ENCODE measurements at regions not wholly inside any gene's neighbourhood (a gene's known extent, or its start where the extent isn't known, plus 50 kb on each side); places are given as distances from the start of the nearest gene placed in this dataset.

DNA sequence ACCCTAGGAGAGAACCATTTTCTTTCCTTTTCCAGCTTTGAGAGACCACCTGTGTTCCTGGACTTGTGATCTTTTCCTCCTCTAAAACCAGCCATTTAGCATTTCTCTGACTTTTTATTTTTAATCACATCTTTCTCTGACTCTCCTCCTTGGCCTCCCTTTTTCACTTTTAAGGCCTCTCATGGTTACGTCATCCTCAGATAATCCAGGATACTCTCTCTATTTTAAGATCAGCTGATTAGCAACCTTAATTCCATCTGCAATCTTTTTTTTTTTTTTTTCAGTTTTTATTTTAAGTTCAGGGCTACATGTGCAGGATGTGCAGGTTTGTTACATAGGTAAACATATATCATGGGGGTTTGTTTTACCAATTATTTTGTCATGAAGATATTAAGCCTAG lies 54.0 kb downstream of the RFPL4B start:
- CTCF ChIA-PET = interaction anchor here (1.0 kb wide), 1 partner anchor 221 kb away, joined by 3 read pairs; no protein-coding TSS in a partner anchor
- Histone ChIP-seq H3K4me3 (ENCODE audit: low read depth, low read length) (no peak overlapping the region), H3K36me3 (ENCODE audit: control insufficient read depth, insufficient read depth, low read length) (no peaks in the 10 kb centered on the region), H3K27me3 (ENCODE audit: control insufficient read depth, insufficient read depth, low read length) (no peaks in the 10 kb centered on the region)
- POLR2A ChIA-PET = no interaction called here
- TF ChIP-seq, protein P1, sequence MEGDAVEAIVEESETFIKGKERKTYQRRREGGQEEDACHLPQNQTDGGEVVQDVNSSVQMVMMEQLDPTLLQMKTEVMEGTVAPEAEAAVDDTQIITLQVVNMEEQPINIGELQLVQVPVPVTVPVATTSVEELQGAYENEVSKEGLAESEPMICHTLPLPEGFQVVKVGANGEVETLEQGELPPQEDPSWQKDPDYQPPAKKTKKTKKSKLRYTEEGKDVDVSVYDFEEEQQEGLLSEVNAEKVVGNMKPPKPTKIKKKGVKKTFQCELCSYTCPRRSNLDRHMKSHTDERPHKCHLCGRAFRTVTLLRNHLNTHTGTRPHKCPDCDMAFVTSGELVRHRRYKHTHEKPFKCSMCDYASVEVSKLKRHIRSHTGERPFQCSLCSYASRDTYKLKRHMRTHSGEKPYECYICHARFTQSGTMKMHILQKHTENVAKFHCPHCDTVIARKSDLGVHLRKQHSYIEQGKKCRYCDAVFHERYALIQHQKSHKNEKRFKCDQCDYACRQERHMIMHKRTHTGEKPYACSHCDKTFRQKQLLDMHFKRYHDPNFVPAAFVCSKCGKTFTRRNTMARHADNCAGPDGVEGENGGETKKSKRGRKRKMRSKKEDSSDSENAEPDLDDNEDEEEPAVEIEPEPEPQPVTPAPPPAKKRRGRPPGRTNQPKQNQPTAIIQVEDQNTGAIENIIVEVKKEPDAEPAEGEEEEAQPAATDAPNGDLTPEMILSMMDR (IDR thresholded peaks at IDR 0.05; ENCODE audit: insufficient read depth, low read depth, low read length) = no peak
- no peak for DNase-seq (ENCODE audit: low read depth)

DNA sequence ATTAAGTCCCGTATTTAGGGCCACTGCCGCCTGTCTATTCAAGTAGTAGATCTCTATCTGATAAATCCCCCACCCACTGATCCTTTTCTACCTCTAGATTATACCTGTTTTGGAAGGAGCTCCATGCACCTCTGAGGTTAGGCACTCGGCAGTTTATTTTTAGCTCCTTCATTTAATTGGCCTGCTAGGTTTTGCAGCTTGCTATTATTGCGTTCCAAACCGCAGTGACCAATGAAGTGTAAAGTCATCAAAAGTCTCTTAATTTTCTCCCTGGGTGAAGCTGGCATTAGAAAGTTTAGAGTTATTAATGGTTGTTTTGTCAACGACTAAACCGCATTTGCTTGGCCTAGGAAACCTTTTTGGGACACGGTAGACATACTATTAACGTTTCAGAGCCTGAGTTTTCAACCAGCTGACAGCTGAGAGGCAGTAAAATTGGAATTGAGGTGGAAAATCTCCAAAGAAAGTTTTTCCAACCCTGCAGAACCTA lies 60.0 kb downstream of the RFPL4B start:
- Histone ChIP-seq H3K27me3 (ENCODE audit: control insufficient read depth, insufficient read depth, low read length) (no peaks in the 10 kb centered on the region), H3K4me3 (ENCODE audit: low read depth, low read length) (no peak overlapping the region), H3K36me3 (ENCODE audit: control insufficient read depth, insufficient read depth, low read length) (no peaks in the 10 kb centered on the region)
- DNase-seq (ENCODE audit: low read depth) = no peak
- CTCF ChIA-PET = interaction anchor here (0.5 to 2.1 kb wide), 2 partner anchors 36 to 96 kb away, joined by 4 to 6 read pairs; no protein-coding TSS in a partner anchor
- TF ChIP-seq, protein P1 (IDR thresholded peaks at IDR 0.05; ENCODE audit: insufficient read depth, low read depth, low read length) = no peak
- POLR2A ChIA-PET = no interaction called here

DNA sequence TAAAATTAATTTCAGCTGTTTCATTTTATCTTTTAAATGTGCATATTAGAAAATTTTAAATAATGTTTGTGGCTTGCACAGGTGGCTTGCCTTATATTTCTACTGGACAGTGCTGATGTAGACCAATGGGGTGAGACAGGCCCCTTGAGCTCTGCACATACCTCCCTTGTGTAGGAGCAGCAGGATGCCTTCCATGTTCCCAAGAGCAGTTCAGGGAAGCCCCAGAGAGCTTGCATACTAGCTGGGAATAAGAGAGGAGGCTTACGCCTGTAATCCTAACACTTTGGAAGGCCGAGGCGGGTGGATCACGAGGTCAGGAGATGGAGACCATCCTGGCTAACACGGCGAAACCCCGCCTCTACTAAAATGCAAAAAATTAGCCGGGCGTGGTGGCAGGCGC lies 61.4 kb downstream of the RFPL4B start:
- ChIA-PET CTCF (no interaction called here), POLR2A (no interaction called here)
- Histone ChIP-seq H3K36me3 (ENCODE audit: control insufficient read depth, insufficient read depth, low read length) (no peaks in the 10 kb centered on the region), H3K27me3 (ENCODE audit: control insufficient read depth, insufficient read depth, low read length) (no peaks in the 10 kb centered on the region), H3K4me3 (ENCODE audit: low read depth, low read length) (no peak overlapping the region)
- DNase-seq (ENCODE audit: low read depth) = no peak
- TF ChIP-seq, protein P1 (IDR thresholded peaks at IDR 0.05; ENCODE audit: insufficient read depth, low read depth, low read length) = no peak

DNA sequence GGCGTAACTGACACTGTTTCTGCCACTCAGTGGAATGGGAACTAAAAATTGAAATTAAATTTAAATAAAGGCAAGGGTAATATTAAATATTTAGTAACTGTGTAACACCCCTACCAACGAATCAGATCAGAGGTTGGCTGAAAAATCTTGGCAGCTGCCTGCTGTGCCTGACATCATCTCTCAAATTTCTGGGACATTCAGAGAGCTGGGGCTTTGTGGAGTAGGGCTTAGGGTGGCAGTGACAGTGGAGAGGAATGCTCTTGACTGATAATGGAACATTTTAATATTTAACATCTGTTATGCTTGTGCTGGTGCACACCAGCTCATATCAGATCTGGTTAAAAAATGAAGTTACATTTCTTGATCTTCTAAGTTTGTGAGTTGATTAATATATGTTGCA lies 62.2 kb downstream of the RFPL4B start:
- ChIA-PET POLR2A (no interaction called here), CTCF (no interaction called here)
- DNase-seq (ENCODE audit: low read depth) = no peak
- H3K27me3 ChIP-seq (ENCODE audit: control insufficient read depth, insufficient read depth, low read length) = no peaks in the 10 kb centered on the region
- no peak overlapping the region for H3K4me3 ChIP-seq (ENCODE audit: low read depth, low read length)
- TF ChIP-seq, protein P1 (IDR thresholded peaks at IDR 0.05; ENCODE audit: insufficient read depth, low read depth, low read length) = no peak
- no peaks in the 10 kb centered on the region for H3K36me3 ChIP-seq (ENCODE audit: control insufficient read depth, insufficient read depth, low read length)

DNA sequence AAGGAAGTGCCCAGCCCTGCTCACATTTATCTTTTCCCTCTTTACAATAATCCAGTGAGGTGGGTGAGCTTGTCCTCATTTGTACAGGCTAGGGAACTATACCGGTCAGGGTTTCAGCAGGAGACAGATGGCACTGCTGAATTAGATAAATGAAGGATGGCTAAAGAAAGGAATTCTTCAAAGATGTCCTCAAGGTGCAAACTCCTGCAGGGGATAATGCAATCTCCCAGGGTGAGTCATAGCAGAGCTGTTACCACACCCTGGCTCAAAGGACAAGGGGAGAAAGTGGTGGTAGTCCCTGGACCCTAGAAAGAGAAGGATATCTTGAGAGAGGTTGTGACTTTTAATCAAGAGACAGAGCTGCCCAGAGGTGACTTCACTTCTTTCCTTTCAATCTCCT lies 66.7 kb downstream of the RFPL4B start:
- CTCF ChIA-PET = no interaction called here
- H3K36me3 ChIP-seq (ENCODE audit: control insufficient read depth, insufficient read depth, low read length) = no peaks in the 10 kb centered on the region
- no peak overlapping the region for H3K4me3 ChIP-seq (ENCODE audit: low read depth, low read length)
- no peak for DNase-seq (ENCODE audit: low read depth)
- POLR2A ChIA-PET = no interaction called here
- TF ChIP-seq, protein P1 (IDR thresholded peaks at IDR 0.05; ENCODE audit: insufficient read depth, low read depth, low read length) = no peak
- H3K27me3 ChIP-seq (ENCODE audit: control insufficient read depth, insufficient read depth, low read length) = no peaks in the 10 kb centered on the region

All from BJ (cell line).